Smooth muscle cell of the brain vasculature (primary cell): ENCODE measurements at regions not wholly inside any gene's neighbourhood (a gene's known extent, or its start where the extent isn't known, plus 50 kb on each side); places are given as distances from the start of the nearest gene placed in this dataset.

ENCODE experiments used
- DNase-seq: peaks from one replicate; pipeline ENCODE4 v3.0.0-alpha.2; 2012; ENCODE audit warnings: low read depth, low spot score

- no peak for DNase-seq
Measured at GRCh38 chr11:15770798-15771414, 585.4 kb downstream of the SOX6 start.

- no peak for DNase-seq
Measured at GRCh38 chr11:15772547-15772946, 583.8 kb downstream of the SOX6 start.

- no peak for DNase-seq
Measured at GRCh38 chr11:15772981-15773380, 583.4 kb downstream of the SOX6 start.

- DNase-seq: no peak
Measured at GRCh38 chr11:15773476-15774387, 582.6 kb downstream of the SOX6 start.

GRCh38 chr11:15774388-15774939 lies 581.9 kb downstream of the SOX6 start:
- DNase-seq: no peak

- no peak for DNase-seq
Measured at GRCh38 chr11:15775015-15775541, 581.3 kb downstream of the SOX6 start.

- no peak for DNase-seq
Measured at GRCh38 chr11:15775797-15776196, 580.5 kb downstream of the SOX6 start.

GRCh38 chr11:15776366-15776765 lies 580.0 kb downstream of the SOX6 start:
- DNase-seq: no peak

- DNase-seq: no peak
Measured at GRCh38 chr11:15779518-15779917, 576.8 kb downstream of the SOX6 start.

- DNase-seq: no peak
Measured at GRCh38 chr11:15780382-15780781, 576.0 kb downstream of the SOX6 start.

GRCh38 chr11:15780837-15781236 lies 575.5 kb downstream of the SOX6 start:
- DNase-seq: no peak

GRCh38 chr11:15783619-15784018 lies 572.7 kb downstream of the SOX6 start:
- no peak for DNase-seq

GRCh38 chr11:15793043-15793996 lies 563.0 kb downstream of the SOX6 start:
- DNase-seq: no peak

- no peak for DNase-seq
Measured at GRCh38 chr11:15794361-15795150, 561.8 kb downstream of the SOX6 start.

GRCh38 chr11:15795378-15795777 lies 561.0 kb downstream of the SOX6 start:
- DNase-seq: no peak

- no peak for DNase-seq
Measured at GRCh38 chr11:15800111-15800800, 556.1 kb downstream of the SOX6 start.

GRCh38 chr11:15801126-15801525 lies 555.2 kb downstream of the SOX6 start:
- no peak for DNase-seq

GRCh38 chr11:15801616-15802015 lies 554.7 kb downstream of the SOX6 start:
- DNase-seq: no peak

- no peak for DNase-seq
Measured at GRCh38 chr11:15805726-15806125, 550.6 kb downstream of the SOX6 start.

GRCh38 chr11:15806217-15806616 lies 550.1 kb downstream of the SOX6 start:
- no peak for DNase-seq
